Fibroblast of pulmonary artery (primary cell): ENCODE measurements at regions not wholly inside any gene's neighbourhood (a gene's known extent, or its start where the extent isn't known, plus 50 kb on each side); places are given as distances from the start of the nearest gene placed in this dataset.

Source experiments
- DNase-seq: peaks from one replicate; pipeline ENCODE4 v3.0.0-alpha.2; 2010; ENCODE audit warnings: low read depth
- H3K4me3 ChIP-seq: replicated peaks from 2 replicates; pipeline ENCODE4 v1.5.1; 2011; ENCODE audit warnings: low read depth, mild to moderate bottlenecking, control low read depth, low read length, moderate library complexity
- CTCF ChIP-seq: IDR thresholded peaks from 2 replicates; pipeline ENCODE4 v1.5.1; 2011; ENCODE audit warnings: mild to moderate bottlenecking, control low read depth, low read length, inconsistent platforms; ENCODE audit errors: missing control alignments

- no peak overlapping the region for H3K4me3 ChIP-seq
- DNase-seq = peak; percentile 33
- TF ChIP-seq CTCF = no peak
These were observed 110.9 kb upstream of the ADAMTSL1 start for GRCh38 chr9:18362901-18363685.

- no peak overlapping the region for H3K4me3 ChIP-seq
- no peak for DNase-seq
- no peak for TF ChIP-seq CTCF
These were observed 108.3 kb upstream of the ADAMTSL1 start for GRCh38 chr9:18365651-18366050.

GRCh38 chr9:18366184-18366583 is 107.8 kb upstream of the ADAMTSL1 start:
- no peak overlapping the region for H3K4me3 ChIP-seq
- no peak for DNase-seq
- TF ChIP-seq CTCF = no peak

- no peak for TF ChIP-seq CTCF
These were observed 105.7 kb upstream of the ADAMTSL1 start for GRCh38 chr9:18368206-18368605.

GRCh38 chr9:18371141-18371540 is 102.8 kb upstream of the ADAMTSL1 start:
- no peak for TF ChIP-seq CTCF
- no peak for DNase-seq
- no peak overlapping the region for H3K4me3 ChIP-seq

More at GRCh38 chr9:18368206-18368605, 105.7 kb upstream of the ADAMTSL1 start:
- no peak overlapping the region for H3K4me3 ChIP-seq
- DNase-seq = no peak

GRCh38 chr9:18371621-18372020 is 102.3 kb upstream of the ADAMTSL1 start:
- no peak overlapping the region for H3K4me3 ChIP-seq
- no peak for DNase-seq

More at GRCh38 chr9:18371621-18372020, 102.3 kb upstream of the ADAMTSL1 start:
- TF ChIP-seq CTCF = no peak
